H9 (cell line): ENCODE measurements at regions not wholly inside any gene's neighbourhood (a gene's known extent, or its start where the extent isn't known, plus 50 kb on each side); places are given as distances from the start of the nearest gene placed in this dataset.

ENCODE experiments used
- DNase-seq: peaks from one replicate; pipeline ENCODE4 v3.0.0-alpha.2; 2017
- H2AFZ ChIP-seq: one replicate; pipeline ENCODE4 v1.6.1; 2013; ENCODE audit warnings: mild to moderate bottlenecking, low read length, control low read depth, moderate library complexity
- H2AK5ac ChIP-seq: 2 replicates; pipeline ENCODE4 v1.6.1; 2013; ENCODE audit warnings: low read length, control low read depth, mixed read lengths; ENCODE audit not compliant: insufficient read length
- H2BK120ac ChIP-seq: one replicate; pipeline ENCODE4 v1.6.1; 2013; ENCODE audit warnings: low read depth, mild to moderate bottlenecking, low read length, control low read depth, inconsistent platforms; ENCODE audit not compliant: poor library complexity, severe bottlenecking
- H2BK12ac ChIP-seq: 2 replicates; pipeline ENCODE4 v1.6.1; 2013; ENCODE audit warnings: low read length, control low read depth, mixed read lengths, low read depth; ENCODE audit not compliant: insufficient read length
- H2BK15ac ChIP-seq: 2 replicates; pipeline ENCODE4 v1.6.1; 2013; ENCODE audit warnings: low read depth, low read length, control low read depth
- H2BK20ac ChIP-seq: one replicate; pipeline ENCODE4 v1.6.1; 2013; ENCODE audit warnings: low read depth, mild to moderate bottlenecking, low read length, control low read depth, inconsistent platforms; ENCODE audit not compliant: poor library complexity, severe bottlenecking
- H2BK5ac ChIP-seq: 2 replicates; pipeline ENCODE4 v1.6.1; 2013; ENCODE audit warnings: low read length, control low read depth, mixed read lengths; ENCODE audit not compliant: insufficient read length
- H3K14ac ChIP-seq: 2 replicates; pipeline ENCODE4 v1.6.1; 2013; ENCODE audit warnings: low read length, control low read depth; ENCODE audit not compliant: insufficient read depth
- H3K18ac ChIP-seq: 2 replicates; pipeline ENCODE4 v1.6.1; 2013; ENCODE audit warnings: low read depth, mild to moderate bottlenecking, mixed read lengths, low read length, control low read depth; ENCODE audit not compliant: insufficient read length
- H3K23ac ChIP-seq: 2 replicates; pipeline ENCODE4 v1.6.1; 2013; ENCODE audit warnings: low read length, control low read depth, mixed read lengths, low read depth; ENCODE audit not compliant: insufficient read length
- H3K23me2 ChIP-seq: 2 replicates; pipeline ENCODE4 v1.6.1; 2013; ENCODE audit warnings: low read depth, mild to moderate bottlenecking, mixed read lengths, low read length, control low read depth; ENCODE audit not compliant: insufficient read length, poor library complexity, severe bottlenecking
- H3K27ac ChIP-seq: 2 replicates; pipeline ENCODE4 v1.5.1; 2013; ENCODE audit warnings: low read length, control low read depth, mixed read lengths, low read depth; ENCODE audit not compliant: insufficient read length
- H3K27me3 ChIP-seq: 2 replicates; pipeline ENCODE4 v1.6.1; 2013; ENCODE audit warnings: low read length, control low read depth, inconsistent platforms; ENCODE audit not compliant: insufficient read depth
- H3K4ac ChIP-seq: 2 replicates; pipeline ENCODE4 v1.6.1; 2013; ENCODE audit warnings: low read depth, mild to moderate bottlenecking, control low read depth, inconsistent platforms, low read length, moderate library complexity
- H3K4me1 ChIP-seq: 2 replicates; pipeline ENCODE4 v1.6.1; 2013; ENCODE audit warnings: low read length, control low read depth, inconsistent platforms; ENCODE audit not compliant: insufficient read depth
- H3K4me2 ChIP-seq: 2 replicates; pipeline ENCODE4 v1.6.1; 2013; ENCODE audit warnings: low read length, control low read depth, mixed read lengths; ENCODE audit not compliant: insufficient read length, insufficient read depth
- H3K56ac ChIP-seq: 2 replicates; pipeline ENCODE4 v1.6.1; 2013; ENCODE audit warnings: low read depth, mild to moderate bottlenecking, mixed read lengths, low read length, control low read depth; ENCODE audit not compliant: insufficient read length
- H3K79me1 ChIP-seq: 2 replicates; pipeline ENCODE4 v1.6.1; 2013; ENCODE audit warnings: low read depth, mild to moderate bottlenecking, moderate library complexity, low read length, control low read depth, inconsistent platforms; ENCODE audit not compliant: insufficient read depth, poor library complexity, severe bottlenecking
- H3K79me2 ChIP-seq: 2 replicates; pipeline ENCODE4 v1.6.1; 2013; ENCODE audit warnings: low read length, control low read depth, inconsistent platforms; ENCODE audit not compliant: insufficient read depth
- H3K9ac ChIP-seq: 2 replicates; pipeline ENCODE4 v1.6.1; 2013; ENCODE audit warnings: low read length, control low read depth, mixed read lengths; ENCODE audit not compliant: insufficient read length; ENCODE audit errors: extremely low read depth
- H3K9me3 ChIP-seq: one replicate; pipeline ENCODE4 v1.6.1; 2013; ENCODE audit warnings: low read depth, low read length, inconsistent platforms; ENCODE audit not compliant: control insufficient read depth
- H3T11ph ChIP-seq: one replicate; pipeline ENCODE4 v1.6.1; 2013; ENCODE audit warnings: mild to moderate bottlenecking, low read length, control low read depth, inconsistent platforms
- H4K20me1 ChIP-seq: one replicate; pipeline ENCODE4 v1.6.1; 2013; ENCODE audit not compliant: control insufficient read depth, insufficient read length, insufficient read depth
- H4K5ac ChIP-seq: 2 replicates; pipeline ENCODE4 v1.6.1; 2013; ENCODE audit warnings: low read depth, mild to moderate bottlenecking, mixed read lengths, low read length, control low read depth; ENCODE audit not compliant: insufficient read length
- H4K8ac ChIP-seq: replicated peaks from 2 replicates; pipeline ENCODE4 v1.6.1; 2013; ENCODE audit warnings: low read length, control low read depth, mixed read lengths, low read depth; ENCODE audit not compliant: insufficient read length
- H4K91ac ChIP-seq: 2 replicates; pipeline ENCODE4 v1.6.1; 2013; ENCODE audit warnings: low read depth, mild to moderate bottlenecking, moderate library complexity, mixed read lengths, low read length, control low read depth; ENCODE audit not compliant: insufficient read length
- H3K27ac Mint-ChIP-seq, 3 experiments: 2 replicates in 2 of 3; 3 replicates in 1 of 3; pipeline ENCODE4 v1.8.0; 2020 to 2021; ENCODE audit warnings: mixed read lengths in 3 of 3, mild to moderate bottlenecking in 1 of 3, moderate library complexity in 1 of 3
- H3K27me3 Mint-ChIP-seq: 2 replicates; pipeline ENCODE4 v1.8.0; 2021; ENCODE audit warnings: low read depth, mild to moderate bottlenecking, moderate library complexity, mixed read lengths
- H3K36me3 Mint-ChIP-seq, 3 experiments: 2 replicates in 2 of 3; 3 replicates in 1 of 3; pipeline ENCODE4 v1.8.0; 2020 to 2021; ENCODE audit warnings: low read depth in 3 of 3, mixed read lengths in 3 of 3; ENCODE audit not compliant: insufficient read depth in 1 of 3
- H3K4me1 Mint-ChIP-seq, 2 experiments: 2 replicates each; pipeline ENCODE4 v1.8.0; 2020; ENCODE audit warnings: mixed read lengths in 2 of 2
- H3K4me3 Mint-ChIP-seq, 2 experiments: 2 replicates in 1 of 2; 3 replicates in 1 of 2; pipeline ENCODE4 v1.8.0; 2020 to 2021; ENCODE audit warnings: mild to moderate bottlenecking in 2 of 2, mixed read lengths in 2 of 2, moderate library complexity in 1 of 2
- H3K9me3 Mint-ChIP-seq, 2 experiments: 2 replicates in 1 of 2; 3 replicates in 1 of 2; pipeline ENCODE4 v1.8.0; 2020; ENCODE audit warnings: mild to moderate bottlenecking in 2 of 2, mixed read lengths in 2 of 2, moderate library complexity in 1 of 2
- WGBS: extraction: QIAGEN DNeasy Blood & Tissue Kit; methylation state at CpG from one replicate; pipeline ENCODE4 v1.1.7; 2013; ENCODE audit warnings: missing lambda C conversion rate, low lambda C conversion rate, mixed read lengths; ENCODE audit not compliant: insufficient read length; ENCODE audit errors: extremely low coverage; 5-methylcytosine and 5-hydroxymethylcytosine counted together
- TF ChIP-seq, protein P1 (sequence below): fragments of 200-600 bp; sonication (generic); conservative IDR thresholded peaks from 3 replicates; pipeline ENCODE4 v1.8.0; 2021; ENCODE audit warnings: antibody characterized with exemption, mild to moderate bottlenecking

DNA sequence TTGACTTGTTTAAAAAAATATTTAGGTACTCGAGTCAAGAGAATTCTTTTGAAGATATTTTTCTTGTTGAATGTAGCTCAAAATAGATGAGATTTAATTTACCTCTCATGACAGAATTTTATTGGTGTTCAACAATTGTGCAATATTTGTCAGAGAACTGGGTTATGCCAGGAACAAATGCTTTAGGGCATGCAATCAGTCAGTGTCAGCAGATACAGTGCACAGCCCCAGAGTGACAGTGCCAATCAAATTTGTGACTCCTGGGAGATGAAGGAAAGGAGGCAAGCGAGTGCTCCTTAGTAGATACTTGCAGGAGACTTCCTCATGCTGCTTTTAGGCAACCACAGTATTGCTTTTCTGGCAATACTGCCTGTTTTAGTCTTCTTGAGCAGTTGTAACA, 81.2 kb upstream of the DSEL start:
- no peak overlapping the region for H4K5ac ChIP-seq
- no peak overlapping the region for H3K27ac Mint-ChIP-seq
- no CpG with 5 or more reads among the region's 2 CpGs for WGBS

More for the DNA sequence above, 81.2 kb upstream of the DSEL start:
- Histone ChIP-seq H4K8ac (no peak overlapping the region), H3K9ac (no peak overlapping the region), H3K4me1 (no peaks in the 10 kb centered on the region), H3K79me1 (no peaks in the 10 kb centered on the region), H3K4me2 (no peak overlapping the region), H2BK120ac (no peak overlapping the region), H3K27ac (no peak overlapping the region), H3K56ac (no peak overlapping the region), H2BK12ac (no peak overlapping the region), H2BK20ac (no peak overlapping the region), H3K79me2 (no peaks in the 10 kb centered on the region), H2BK5ac (no peak overlapping the region), H3K27me3 (no peaks in the 10 kb centered on the region), H2AK5ac (no peak overlapping the region), H3T11ph (no peak overlapping the region), H3K4ac (no peak overlapping the region), H3K18ac (no peak overlapping the region), H3K23ac (no peak overlapping the region), H2AFZ (no peak overlapping the region), H4K91ac (no peak overlapping the region), H3K14ac (no peak overlapping the region), H3K9me3 (no peaks in the 10 kb centered on the region), H4K20me1 (no peaks in the 10 kb centered on the region), H3K23me2 (no peaks in the 10 kb centered on the region), H2BK15ac (no peak overlapping the region)
- Mint-ChIP-seq H3K4me3 (no peak overlapping the region), H3K4me1 (peaks cover 11 to 14% of the 10 kb centered on the region in 2 experiments), H3K9me3 (peaks cover 31 to 38% of the 10 kb centered on the region in 2 experiments), H3K27me3 (no peaks in the 10 kb centered on the region), H3K36me3 (peaks cover 18 to 43% (median 19%) of the 10 kb centered on the region in 3 experiments)
- no peak for DNase-seq
- TF ChIP-seq, protein P1, sequence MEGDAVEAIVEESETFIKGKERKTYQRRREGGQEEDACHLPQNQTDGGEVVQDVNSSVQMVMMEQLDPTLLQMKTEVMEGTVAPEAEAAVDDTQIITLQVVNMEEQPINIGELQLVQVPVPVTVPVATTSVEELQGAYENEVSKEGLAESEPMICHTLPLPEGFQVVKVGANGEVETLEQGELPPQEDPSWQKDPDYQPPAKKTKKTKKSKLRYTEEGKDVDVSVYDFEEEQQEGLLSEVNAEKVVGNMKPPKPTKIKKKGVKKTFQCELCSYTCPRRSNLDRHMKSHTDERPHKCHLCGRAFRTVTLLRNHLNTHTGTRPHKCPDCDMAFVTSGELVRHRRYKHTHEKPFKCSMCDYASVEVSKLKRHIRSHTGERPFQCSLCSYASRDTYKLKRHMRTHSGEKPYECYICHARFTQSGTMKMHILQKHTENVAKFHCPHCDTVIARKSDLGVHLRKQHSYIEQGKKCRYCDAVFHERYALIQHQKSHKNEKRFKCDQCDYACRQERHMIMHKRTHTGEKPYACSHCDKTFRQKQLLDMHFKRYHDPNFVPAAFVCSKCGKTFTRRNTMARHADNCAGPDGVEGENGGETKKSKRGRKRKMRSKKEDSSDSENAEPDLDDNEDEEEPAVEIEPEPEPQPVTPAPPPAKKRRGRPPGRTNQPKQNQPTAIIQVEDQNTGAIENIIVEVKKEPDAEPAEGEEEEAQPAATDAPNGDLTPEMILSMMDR = no peak
